ENCODE measurements at regions not wholly inside any gene's neighbourhood (a gene's known extent, or its start where the extent isn't known, plus 50 kb on each side); places are given as distances from the start of the nearest gene placed in this dataset.

GRCh38 chr3:191047930-191048329 lies 151.1 kb upstream of the OSTN start (continued):
- no peak for TF ChIP-seq REST (IDR thresholded peaks at IDR 0.05; ENCODE audit: unreplicated experiment)
- no peak for TF ChIP-seq EZH2 (IDR thresholded peaks at IDR 0.05; ENCODE audit: low read depth, unreplicated experiment)
- no peak for TF ChIP-seq POLR2AphosphoS5 (IDR thresholded peaks at IDR 0.05; ENCODE audit: low read depth)
- no peak for TF ChIP-seq STAT1 (IDR thresholded peaks at IDR 0.05; ENCODE audit: unreplicated experiment)
- TF ChIP-seq CTCF (conservative IDR thresholded peaks at IDR 0.05; ENCODE audit: low read depth in 2 of 2): no peak
- no peak for TF ChIP-seq CREB1 (CRISPR knock-in tag; IDR thresholded peaks at IDR 0.05; ENCODE audit: low read depth)
- no peak for TF ChIP-seq ZNF114 (CRISPR knock-in tag; IDR thresholded peaks at IDR 0.05)
- TF ChIP-seq ZNF331 (CRISPR knock-in tag; IDR thresholded peaks at IDR 0.05; ENCODE audit: low read depth): no peak

- Mint-ChIP-seq H3K4me3 (no peak overlapping the region), H3K4me1 (no peaks in the 10 kb centered on the region), H3K9me3 (no peaks in the 10 kb centered on the region), H3K27ac (no peak overlapping the region), H3K27me3 (ENCODE audit: insufficient read depth, low read depth, poor library complexity) (no peaks in the 10 kb centered on the region), H3K36me3 (ENCODE audit: low read depth) (no peaks in the 10 kb centered on the region)
- Histone ChIP-seq H3K4me2 (no peak overlapping the region), H3K79me2 (replicated peaks; ENCODE audit: insufficient read depth) (no peaks in the 10 kb centered on the region), H3K9me2 (ENCODE audit: insufficient read depth) (no peaks in the 10 kb centered on the region), H2AFZ (no peak overlapping the region), H4K20me1 (replicated peaks; ENCODE audit: insufficient read depth) (no peaks in the 10 kb centered on the region), H3K4me3 (no peak overlapping the region), H3F3A (replicated peaks; ENCODE audit: low read depth) (no peaks in the 10 kb centered on the region), H3K27me3 (ENCODE audit: insufficient read depth) (no peaks in the 10 kb centered on the region), H3K27ac (ENCODE audit: low read depth) (no peak overlapping the region), H3K36me3 (ENCODE audit: insufficient read depth) (no peaks in the 10 kb centered on the region), H3K4me1 (ENCODE audit: insufficient read depth) (no peaks in the 10 kb centered on the region)
- DNase-seq (ENCODE audit: low spot score) (no peak), ATAC-seq (no peak)
- TF ChIP-seq CTCF (conservative IDR thresholded peaks at IDR 0.05; ENCODE audit: low read depth in 2 of 2) (no peak), STAT1 (IDR thresholded peaks at IDR 0.05; ENCODE audit: unreplicated experiment) (no peak), ZNF462 (CRISPR knock-in tag; IDR thresholded peaks at IDR 0.05) (no peak), EZH2phosphoT487 (IDR thresholded peaks at IDR 0.05; ENCODE audit: unreplicated experiment) (no peak), POLR2AphosphoS5 (IDR thresholded peaks at IDR 0.05; ENCODE audit: low read depth) (no peak), ZNF331 (CRISPR knock-in tag; IDR thresholded peaks at IDR 0.05; ENCODE audit: low read depth) (no peak), EZH2 (IDR thresholded peaks at IDR 0.05; ENCODE audit: low read depth, unreplicated experiment) (no peak), NANOG (IDR thresholded peaks at IDR 0.05; ENCODE audit: borderline replicate concordance) (no peak), CREB1 (CRISPR knock-in tag; IDR thresholded peaks at IDR 0.05; ENCODE audit: low read depth) (no peak), ZNF114 (CRISPR knock-in tag; IDR thresholded peaks at IDR 0.05) (no peak)
These were observed 168.1 kb upstream of the OSTN start for GRCh38 chr3:191030929-191031328.

Measured in GM23338 (cell line).